Progenitor cell of endocrine pancreas (in vitro differentiated cells): ENCODE measurements at regions not wholly inside any gene's neighbourhood (a gene's known extent, or its start where the extent isn't known, plus 50 kb on each side); places are given as distances from the start of the nearest gene placed in this dataset.

Experiments
- DNase-seq: peaks from one replicate; pipeline ENCODE4 v3.0.0; 2021; ENCODE audit warnings: low spot score; ENCODE audit not compliant: unreplicated experiment
- H3K27ac Mint-ChIP-seq: 2 replicates; pipeline ENCODE4 v1.8.0; 2021; ENCODE audit warnings: mild to moderate bottlenecking, moderate library complexity, mixed read lengths
- H3K27me3 Mint-ChIP-seq: 2 replicates; pipeline ENCODE4 v1.8.0; 2021; ENCODE audit warnings: mixed read lengths
- H3K36me3 Mint-ChIP-seq: 2 replicates; pipeline ENCODE4 v1.8.0; 2022; ENCODE audit warnings: mixed read lengths; ENCODE audit not compliant: insufficient read depth
- H3K4me1 Mint-ChIP-seq: 2 replicates; pipeline ENCODE4 v1.8.0; 2021; ENCODE audit warnings: low read depth, mixed read lengths
- H3K4me3 Mint-ChIP-seq: 2 replicates; pipeline ENCODE4 v1.8.0; 2021; ENCODE audit warnings: low read depth, mild to moderate bottlenecking, moderate library complexity, mixed read lengths
- H3K9me3 Mint-ChIP-seq: 2 replicates; pipeline ENCODE4 v1.8.0; 2021; ENCODE audit warnings: low read depth, mixed read lengths
- TF ChIP-seq, protein P1 (sequence below): fragments of 200-600 bp; sonication (generic); IDR thresholded peaks from one replicate; pipeline ENCODE4 v1.5.0; 2021; ENCODE audit warnings: antibody characterized with exemption, mild to moderate bottlenecking; ENCODE audit not compliant: unreplicated experiment

DNA sequence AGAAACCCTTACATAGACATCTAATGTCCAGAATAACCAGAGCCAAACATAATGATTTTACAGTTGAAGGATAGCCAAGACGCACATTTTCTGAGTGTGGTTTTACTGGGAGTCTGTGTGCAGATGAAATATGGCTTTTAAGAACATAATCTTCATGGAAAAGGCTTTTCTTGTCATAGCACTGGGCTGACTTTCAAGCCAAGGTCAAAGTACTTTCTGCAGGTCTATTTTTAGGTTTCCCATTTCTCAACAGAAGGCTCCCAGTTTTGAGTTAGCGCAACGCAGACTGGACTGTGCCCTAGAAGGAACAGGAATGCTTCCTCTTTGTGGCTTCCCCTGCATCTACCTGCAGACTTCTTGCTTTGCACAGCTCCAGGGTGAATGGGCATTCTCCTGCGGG, 92.3 kb upstream of the UPP2 start:
- Mint-ChIP-seq H3K4me1 (peaks cover 10% of the 10 kb centered on the region), H3K27ac (no peak overlapping the region), H3K9me3 (no peaks in the 10 kb centered on the region), H3K36me3 (no peaks in the 10 kb centered on the region), H3K4me3 (no peak overlapping the region), H3K27me3 (peaks cover 3% of the 10 kb centered on the region)
- TF ChIP-seq, protein P1, sequence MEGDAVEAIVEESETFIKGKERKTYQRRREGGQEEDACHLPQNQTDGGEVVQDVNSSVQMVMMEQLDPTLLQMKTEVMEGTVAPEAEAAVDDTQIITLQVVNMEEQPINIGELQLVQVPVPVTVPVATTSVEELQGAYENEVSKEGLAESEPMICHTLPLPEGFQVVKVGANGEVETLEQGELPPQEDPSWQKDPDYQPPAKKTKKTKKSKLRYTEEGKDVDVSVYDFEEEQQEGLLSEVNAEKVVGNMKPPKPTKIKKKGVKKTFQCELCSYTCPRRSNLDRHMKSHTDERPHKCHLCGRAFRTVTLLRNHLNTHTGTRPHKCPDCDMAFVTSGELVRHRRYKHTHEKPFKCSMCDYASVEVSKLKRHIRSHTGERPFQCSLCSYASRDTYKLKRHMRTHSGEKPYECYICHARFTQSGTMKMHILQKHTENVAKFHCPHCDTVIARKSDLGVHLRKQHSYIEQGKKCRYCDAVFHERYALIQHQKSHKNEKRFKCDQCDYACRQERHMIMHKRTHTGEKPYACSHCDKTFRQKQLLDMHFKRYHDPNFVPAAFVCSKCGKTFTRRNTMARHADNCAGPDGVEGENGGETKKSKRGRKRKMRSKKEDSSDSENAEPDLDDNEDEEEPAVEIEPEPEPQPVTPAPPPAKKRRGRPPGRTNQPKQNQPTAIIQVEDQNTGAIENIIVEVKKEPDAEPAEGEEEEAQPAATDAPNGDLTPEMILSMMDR = no peak
- no peak for DNase-seq

DNA sequence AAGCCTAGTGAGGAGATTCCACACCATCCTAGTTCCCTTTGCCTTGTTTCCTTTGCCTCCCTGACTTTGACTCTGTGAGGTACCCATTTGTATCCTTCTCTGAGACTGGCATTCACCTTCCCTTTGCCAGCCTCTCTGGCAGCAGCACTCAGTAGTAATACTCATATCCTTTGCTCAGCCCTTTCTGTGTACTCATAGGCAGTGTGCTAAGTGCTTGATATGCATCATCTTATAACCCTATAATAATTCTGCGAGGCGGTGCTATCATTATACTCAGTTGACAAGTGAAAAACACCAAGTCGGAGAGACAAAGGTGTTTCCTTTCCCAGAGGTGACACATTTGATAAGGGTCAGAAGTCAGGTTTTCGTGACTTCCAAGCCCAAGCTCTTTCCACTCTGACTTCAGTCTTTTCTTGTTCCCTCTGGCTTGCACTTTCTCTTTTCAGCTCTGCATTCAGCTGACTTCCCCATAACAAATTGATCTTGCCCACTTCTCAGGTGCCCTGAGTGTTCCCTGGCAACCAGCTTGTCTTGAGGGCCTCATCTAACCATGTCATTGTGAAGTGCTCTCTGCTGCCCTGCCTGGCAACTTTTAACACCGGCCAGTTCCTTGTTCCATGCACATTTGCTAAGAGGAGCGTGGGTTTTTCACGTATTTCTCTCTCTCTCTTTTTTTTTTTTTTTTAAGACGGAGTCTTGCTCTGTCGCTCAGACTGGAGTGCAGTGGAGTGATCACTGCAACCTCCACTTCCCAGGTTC, 94.5 kb upstream of the UPP2 start:
- H3K4me3 Mint-ChIP-seq = no peak overlapping the region
- TF ChIP-seq, protein P1 = peak; percentile 36
- H3K27me3 Mint-ChIP-seq = peaks cover 3% of the 10 kb centered on the region
- H3K36me3 Mint-ChIP-seq = no peaks in the 10 kb centered on the region
- H3K27ac Mint-ChIP-seq = no peak overlapping the region
- DNase-seq = no peak
- no peaks in the 10 kb centered on the region for H3K9me3 Mint-ChIP-seq
- H3K4me1 Mint-ChIP-seq = peaks cover 10% of the 10 kb centered on the region

DNA sequence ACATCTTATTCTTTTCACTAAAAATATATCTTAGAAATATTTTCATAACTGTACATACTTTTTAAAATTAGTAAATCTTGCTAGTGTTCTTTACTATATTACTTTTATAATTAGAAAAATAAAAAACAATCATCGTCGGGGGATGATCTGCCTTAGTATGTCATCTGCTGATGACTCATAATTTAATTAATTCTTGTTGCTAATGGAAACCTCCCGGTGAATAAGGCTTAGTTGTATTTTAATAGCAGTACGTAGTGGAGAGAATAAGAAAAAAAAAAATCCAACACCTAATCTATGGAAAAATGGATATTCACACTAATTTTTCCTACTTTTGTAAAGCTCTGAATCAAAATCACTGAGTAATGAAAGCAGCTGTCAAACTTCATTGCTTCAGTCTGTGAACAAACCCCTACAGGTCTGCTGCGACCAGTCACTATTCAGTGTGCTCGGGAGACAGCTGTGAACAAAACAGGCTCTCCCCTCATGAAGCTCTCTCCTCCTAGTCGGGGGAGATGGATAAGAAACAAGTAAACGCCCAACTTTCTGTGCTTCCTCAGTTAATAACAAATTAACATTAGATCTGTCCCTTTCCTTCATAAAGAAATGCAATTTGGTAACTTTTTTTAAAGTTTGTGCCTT, 97.4 kb upstream of the UPP2 start:
- H3K9me3 Mint-ChIP-seq = no peaks in the 10 kb centered on the region
- DNase-seq = no peak
- H3K4me1 Mint-ChIP-seq = peaks cover 10% of the 10 kb centered on the region
- H3K27me3 Mint-ChIP-seq = no peaks in the 10 kb centered on the region
- no peak overlapping the region for H3K27ac Mint-ChIP-seq
- no peaks in the 10 kb centered on the region for H3K36me3 Mint-ChIP-seq
- TF ChIP-seq, protein P1 = no peak
- H3K4me3 Mint-ChIP-seq = no peak overlapping the region

DNA sequence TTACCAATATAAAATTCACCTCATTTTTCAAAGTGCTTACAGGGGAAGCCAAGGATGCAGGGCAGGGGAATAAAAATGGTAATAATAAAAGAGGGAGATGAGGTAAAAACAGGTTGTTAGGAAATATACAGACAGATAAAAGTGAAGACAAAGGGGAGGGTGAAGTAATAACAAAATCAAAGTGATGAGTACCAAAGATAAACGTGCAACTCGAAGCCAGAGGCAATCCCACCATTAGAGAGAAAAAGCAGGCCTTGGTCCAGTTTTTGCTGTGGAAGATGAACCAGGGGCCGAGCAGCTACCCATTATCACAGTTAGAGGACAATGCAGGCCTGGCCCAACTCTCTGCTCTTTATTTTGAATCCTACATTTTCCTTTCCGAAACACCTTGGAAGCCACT, 99.6 kb upstream of the UPP2 start:
- H3K9me3 Mint-ChIP-seq = no peaks in the 10 kb centered on the region
- DNase-seq = no peak
- H3K4me1 Mint-ChIP-seq = peaks cover 6% of the 10 kb centered on the region
- H3K36me3 Mint-ChIP-seq = no peaks in the 10 kb centered on the region
- no peak overlapping the region for H3K27ac Mint-ChIP-seq
- TF ChIP-seq, protein P1 = no peak
- H3K4me3 Mint-ChIP-seq = no peak overlapping the region
- H3K27me3 Mint-ChIP-seq = no peaks in the 10 kb centered on the region

DNA sequence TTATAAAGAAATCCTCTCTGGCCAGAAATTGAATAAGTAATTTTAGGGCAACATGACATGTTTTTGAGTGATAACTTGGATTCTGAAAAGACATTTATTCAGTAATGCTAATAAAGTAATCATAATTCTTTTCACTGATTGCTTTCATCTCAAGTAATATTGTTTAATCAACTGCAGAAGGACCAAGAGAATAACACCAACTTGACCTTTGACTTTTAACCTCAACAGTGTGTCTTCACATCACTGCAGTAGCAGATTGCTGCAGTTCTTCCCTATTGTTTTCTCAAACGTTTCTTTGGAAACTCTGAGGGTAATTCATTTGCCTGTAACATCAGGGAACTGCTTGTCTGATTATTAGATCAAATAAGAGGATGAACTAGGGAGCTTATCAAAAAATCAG, 104.9 kb upstream of the UPP2 start:
- TF ChIP-seq, protein P1 = no peak
- Mint-ChIP-seq H3K27ac (no peak overlapping the region), H3K9me3 (no peaks in the 10 kb centered on the region), H3K27me3 (no peaks in the 10 kb centered on the region), H3K4me3 (no peak overlapping the region), H3K4me1 (no peaks in the 10 kb centered on the region), H3K36me3 (no peaks in the 10 kb centered on the region)
- DNase-seq = no peak
